Activated CD8-positive, alpha-beta T cell treated with anti-CD3 and anti-CD28 coated beads for 36 hours (primary cell): ENCODE measurements at regions not wholly inside any gene's neighbourhood (a gene's known extent, or its start where the extent isn't known, plus 50 kb on each side); places are given as distances from the start of the nearest gene placed in this dataset.

Experiments
- ATAC-seq: fragments of 200-7000 bp; cut with Tn5 transposase; one replicate; pipeline ENCODE4 v1.10.0; 2021; ENCODE audit warnings: mild to moderate bottlenecking, moderate library complexity
- CTCF ChIA-PET: fragments of 350-600 bp; sonication (Branson Sonifier 250); formaldehyde crosslinking; loops from one replicate; lab custom pipeline; 2021; ENCODE audit warnings: antibody characterized with exemption; lab: Charles Lee
- POLR2A ChIA-PET: fragments of 350-600 bp; sonication (Branson Sonifier 250); formaldehyde crosslinking; loops from one replicate; lab custom pipeline; 2021; ENCODE audit warnings: antibody characterized with exemption; lab: Charles Lee
- DNase-seq: peaks from one replicate; pipeline ENCODE4 v3.0.0-alpha.2; 2020
- H3K27ac Mint-ChIP-seq: one replicate; pipeline ENCODE4 v1.8.0; 2021; ENCODE audit warnings: mild to moderate bottlenecking, mixed read lengths
- H3K27me3 Mint-ChIP-seq: one replicate; pipeline ENCODE4 v1.8.0; 2021; ENCODE audit warnings: mixed read lengths
- H3K36me3 Mint-ChIP-seq: one replicate; pipeline ENCODE4 v1.8.0; 2021; ENCODE audit warnings: low read depth, mixed read lengths
- H3K4me1 Mint-ChIP-seq: one replicate; pipeline ENCODE4 v1.8.0; 2021; ENCODE audit warnings: low read depth, mixed read lengths
- H3K4me3 Mint-ChIP-seq: one replicate; pipeline ENCODE4 v1.8.0; 2021; ENCODE audit warnings: mild to moderate bottlenecking, moderate library complexity, mixed read lengths
- H3K9me3 Mint-ChIP-seq: one replicate; pipeline ENCODE4 v1.8.0; 2021; ENCODE audit warnings: mixed read lengths
- intact Hi-C: fragments of 100-400 bp; cut with micrococcal nuclease; formaldehyde crosslinking; loops from one replicate; pipeline ENCODE4 v1.10.0; 2022
- TF ChIP-seq, protein P1 (sequence below): fragments of 200-600 bp; IDR thresholded peaks from one replicate; pipeline ENCODE4 v1.8.0; 2022; ENCODE audit warnings: antibody characterized with exemption, mild to moderate bottlenecking

DNA sequence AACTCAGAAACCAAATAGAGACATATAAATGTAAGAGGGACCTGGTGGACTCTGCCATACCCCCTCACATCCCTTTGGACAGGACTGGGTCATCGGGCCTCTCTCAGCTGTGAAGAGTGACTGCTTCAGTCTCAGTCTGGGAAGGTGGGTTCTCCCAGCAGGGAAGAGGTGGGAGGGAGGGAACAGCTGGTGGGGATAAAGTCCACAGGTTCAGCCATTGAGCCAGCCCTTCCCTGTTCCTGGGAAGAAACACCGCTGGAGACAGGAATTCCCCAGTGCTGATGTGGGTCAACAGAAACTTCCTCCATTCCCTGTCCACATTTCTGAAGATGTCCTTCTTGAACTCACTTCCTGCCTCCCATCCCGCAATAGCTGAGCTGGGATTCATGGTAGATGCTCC is 209.2 kb upstream of the PMEPA1 start:
- H3K36me3 Mint-ChIP-seq, result no peaks in the 10 kb centered on the region
- no peak overlapping the region for H3K4me3 Mint-ChIP-seq
- TF ChIP-seq, protein P1, sequence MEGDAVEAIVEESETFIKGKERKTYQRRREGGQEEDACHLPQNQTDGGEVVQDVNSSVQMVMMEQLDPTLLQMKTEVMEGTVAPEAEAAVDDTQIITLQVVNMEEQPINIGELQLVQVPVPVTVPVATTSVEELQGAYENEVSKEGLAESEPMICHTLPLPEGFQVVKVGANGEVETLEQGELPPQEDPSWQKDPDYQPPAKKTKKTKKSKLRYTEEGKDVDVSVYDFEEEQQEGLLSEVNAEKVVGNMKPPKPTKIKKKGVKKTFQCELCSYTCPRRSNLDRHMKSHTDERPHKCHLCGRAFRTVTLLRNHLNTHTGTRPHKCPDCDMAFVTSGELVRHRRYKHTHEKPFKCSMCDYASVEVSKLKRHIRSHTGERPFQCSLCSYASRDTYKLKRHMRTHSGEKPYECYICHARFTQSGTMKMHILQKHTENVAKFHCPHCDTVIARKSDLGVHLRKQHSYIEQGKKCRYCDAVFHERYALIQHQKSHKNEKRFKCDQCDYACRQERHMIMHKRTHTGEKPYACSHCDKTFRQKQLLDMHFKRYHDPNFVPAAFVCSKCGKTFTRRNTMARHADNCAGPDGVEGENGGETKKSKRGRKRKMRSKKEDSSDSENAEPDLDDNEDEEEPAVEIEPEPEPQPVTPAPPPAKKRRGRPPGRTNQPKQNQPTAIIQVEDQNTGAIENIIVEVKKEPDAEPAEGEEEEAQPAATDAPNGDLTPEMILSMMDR, result no peak
- ATAC-seq (no peak), DNase-seq (no peak)
- H3K27ac Mint-ChIP-seq, result no peak overlapping the region
- no peaks in the 10 kb centered on the region for H3K9me3 Mint-ChIP-seq
- POLR2A ChIA-PET, result no interaction called here
- H3K4me1 Mint-ChIP-seq, result no peaks in the 10 kb centered on the region
- CTCF ChIA-PET, result no interaction called here
- intact Hi-C loops, result no loop called here
- H3K27me3 Mint-ChIP-seq, result peaks cover 2% of the 10 kb centered on the region

DNA sequence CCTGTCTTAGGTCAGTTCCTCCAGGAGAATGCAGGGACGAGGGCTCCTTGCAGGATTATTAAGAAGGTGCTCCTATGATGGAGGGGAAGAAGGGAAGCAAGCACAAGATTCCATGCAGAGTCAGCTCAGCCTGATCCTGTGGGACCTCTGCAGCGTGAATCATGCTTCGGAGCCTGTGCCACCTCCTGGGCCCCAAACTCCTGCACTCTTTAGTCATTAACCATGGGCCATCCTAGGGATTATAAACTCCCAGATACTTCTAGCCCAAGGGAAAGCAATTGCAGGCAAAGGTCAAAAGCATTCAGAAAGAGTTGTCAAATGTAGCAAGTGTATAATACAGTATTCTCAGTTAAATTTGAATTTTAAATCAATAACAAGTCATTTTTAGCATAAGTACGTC is 208.7 kb upstream of the PMEPA1 start:
- Mint-ChIP-seq H3K27ac (no peak overlapping the region), H3K9me3 (no peaks in the 10 kb centered on the region), H3K27me3 (no peaks in the 10 kb centered on the region), H3K4me3 (no peak overlapping the region), H3K36me3 (no peaks in the 10 kb centered on the region), H3K4me1 (no peaks in the 10 kb centered on the region)
- intact Hi-C loops, result no loop called here
- DNase-seq, result no peak
- TF ChIP-seq, protein P1, result no peak
- no peak for ATAC-seq
- ChIA-PET POLR2A (interaction anchor here (0.6 kb wide), 1 partner anchor 395 kb away, joined by 3 read pairs; no protein-coding TSS in a partner anchor), CTCF (no interaction called here)

DNA sequence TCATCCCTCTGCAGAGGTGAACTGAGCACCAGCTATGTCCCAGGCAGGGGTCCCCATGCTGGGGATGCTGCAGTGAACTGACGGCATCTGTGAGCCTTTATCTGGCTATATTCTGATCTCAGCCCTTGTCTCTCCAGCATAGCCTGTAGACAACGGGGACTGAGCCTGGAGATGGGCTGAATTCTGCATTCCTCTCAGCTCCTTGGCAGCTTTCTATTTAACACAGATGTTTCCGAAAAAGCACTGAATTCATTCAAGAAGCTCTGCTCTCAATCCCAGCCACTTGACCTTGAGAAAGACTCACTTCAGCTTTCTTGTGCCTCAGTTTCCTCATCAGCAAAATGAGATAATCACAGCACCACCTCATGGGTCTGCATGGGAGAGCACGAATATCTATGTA is 204.4 kb upstream of the PMEPA1 start:
- Mint-ChIP-seq H3K27me3 (peaks cover 3% of the 10 kb centered on the region), H3K36me3 (no peaks in the 10 kb centered on the region), H3K9me3 (no peaks in the 10 kb centered on the region), H3K4me1 (no peaks in the 10 kb centered on the region), H3K27ac (no peak overlapping the region), H3K4me3 (no peak overlapping the region)
- CTCF ChIA-PET, result no interaction called here
- intact Hi-C loops, result no loop called here
- POLR2A ChIA-PET, result no interaction called here
- DNase-seq (no peak), ATAC-seq (no peak)
- TF ChIP-seq, protein P1, result no peak

DNA sequence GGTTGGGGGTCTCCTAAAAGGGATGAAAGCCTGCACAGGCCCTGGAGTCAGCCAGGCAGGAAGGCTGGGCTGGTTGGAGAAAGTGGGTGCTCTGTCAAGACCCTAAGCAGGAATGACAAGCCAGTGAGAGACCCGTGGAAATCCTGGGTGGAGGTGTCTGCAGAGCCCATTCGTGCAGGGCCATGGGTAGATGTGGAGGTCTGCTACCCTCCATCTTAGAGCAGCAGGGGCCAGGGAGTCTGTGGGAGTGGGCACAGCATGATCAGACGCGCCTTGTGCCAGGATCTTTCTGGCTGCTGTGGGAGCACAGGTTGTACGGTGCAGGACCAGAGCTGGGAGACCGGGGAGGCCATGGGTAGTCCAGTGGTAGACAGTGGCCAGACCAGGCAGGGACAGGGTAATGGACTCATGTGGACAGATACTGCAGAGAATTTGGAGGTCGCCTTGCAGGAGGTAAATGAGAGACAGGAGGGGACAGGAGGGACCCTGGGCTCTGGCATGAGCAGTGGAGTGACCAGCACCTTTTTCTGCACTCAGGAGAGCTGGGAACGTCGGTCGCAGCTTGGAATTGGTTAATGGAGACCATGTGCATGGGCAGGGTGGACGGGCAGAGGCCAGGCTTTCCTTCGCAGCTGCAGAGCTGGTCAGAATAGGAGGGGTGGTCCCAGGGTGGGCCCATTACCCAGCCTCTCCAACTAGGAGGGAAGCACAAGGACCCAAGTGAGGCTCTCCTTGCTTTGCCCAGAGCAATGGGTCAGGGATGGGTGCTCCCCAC is 203.5 kb upstream of the PMEPA1 start:
- intact Hi-C loops, result no loop called here
- ChIA-PET CTCF (no interaction called here), POLR2A (interaction anchor here (0.6 kb wide), 1 partner anchor 101 kb away, joined by 3 read pairs; no protein-coding TSS in a partner anchor)
- Mint-ChIP-seq H3K27ac (no peak overlapping the region), H3K36me3 (no peaks in the 10 kb centered on the region), H3K27me3 (peaks cover 3% of the 10 kb centered on the region), H3K4me3 (no peak overlapping the region), H3K4me1 (no peaks in the 10 kb centered on the region), H3K9me3 (no peaks in the 10 kb centered on the region)
- DNase-seq, result no peak
- no peak for ATAC-seq
- TF ChIP-seq, protein P1, result no peak

DNA sequence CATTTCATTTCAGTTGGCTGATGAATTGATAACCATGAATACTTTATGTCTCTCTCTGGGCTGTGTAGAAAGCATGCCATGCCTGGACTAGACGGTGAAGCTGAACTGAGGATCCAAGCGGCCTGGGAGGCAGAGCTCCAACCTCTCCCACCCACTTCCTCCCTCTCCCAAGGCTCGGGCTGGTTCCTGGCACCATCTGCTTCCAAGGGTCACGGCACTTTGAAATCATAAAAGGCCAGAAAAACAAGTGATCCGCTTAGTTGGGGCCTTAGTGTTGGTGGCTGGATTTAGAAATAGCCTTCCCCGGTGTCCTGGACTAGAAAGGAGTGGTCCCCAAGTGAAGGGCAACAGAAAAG is 202.4 kb upstream of the PMEPA1 start:
- H3K4me3 Mint-ChIP-seq, result no peak overlapping the region
- H3K27me3 Mint-ChIP-seq, result peaks cover 3% of the 10 kb centered on the region
- TF ChIP-seq, protein P1, result no peak
- H3K27ac Mint-ChIP-seq, result no peak overlapping the region
- ChIA-PET CTCF (no interaction called here), POLR2A (no interaction called here)
- H3K9me3 Mint-ChIP-seq, result no peaks in the 10 kb centered on the region
- ATAC-seq, result no peak
- intact Hi-C loops, result no loop called here
- H3K4me1 Mint-ChIP-seq, result no peaks in the 10 kb centered on the region
- DNase-seq, result no peak
- H3K36me3 Mint-ChIP-seq, result no peaks in the 10 kb centered on the region
